ENCODE measurements at regions not wholly inside any gene's neighbourhood (a gene's known extent, or its start where the extent isn't known, plus 50 kb on each side); places are given as distances from the start of the nearest gene placed in this dataset.

- TF ChIP-seq POLR2AphosphoS5 (IDR thresholded peaks at IDR 0.05; ENCODE audit: borderline replicate concordance, low read depth, low read length), result no peak
- no peak for TF ChIP-seq EZH2 (IDR thresholded peaks at IDR 0.05)
These were observed 91.3 kb upstream of the BET1 start for GRCh38 chr7:94095316-94096009.

Data from SK-N-MC (cell line).